OCI-LY3 (cell line): ENCODE measurements at regions not wholly inside any gene's neighbourhood (a gene's known extent, or its start where the extent isn't known, plus 50 kb on each side); places are given as distances from the start of the nearest gene placed in this dataset.

Experiments
- H2AFZ ChIP-seq: fragments of 200-600, 300-600 bp; shearing (Covaris generic); 2 replicates; pipeline ENCODE4 v1.6.0; 2014; ENCODE audit warnings: antibody characterized with exemption, low read depth, low read length
- H3K27ac ChIP-seq: fragments of 200-600, 300-600 bp; sonication (generic); 2 replicates; pipeline ENCODE4 v1.5.1; 2014; ENCODE audit warnings: mild to moderate bottlenecking, low read length, moderate library complexity, mixed read lengths
- H3K27me3 ChIP-seq: fragments of 200-600, 300-600 bp; sonication (generic); 2 replicates; pipeline ENCODE4 v1.6.1; 2014; ENCODE audit warnings: low read depth, low read length, mixed read lengths
- H3K36me3 ChIP-seq: fragments of 200-600, 300-600 bp; sonication (generic); replicated peaks from 2 replicates; pipeline ENCODE3; 2014; ENCODE audit warnings: low read depth, low read length, mixed read lengths
- H3K4me1 ChIP-seq: fragments of 300-600, 200-600 bp; sonication (generic); 2 replicates; pipeline ENCODE4 v1.6.1; 2014; ENCODE audit warnings: low read length, mixed read lengths
- H3K4me2 ChIP-seq: fragments of 200-600, 300-600 bp; sonication (generic); 2 replicates; pipeline ENCODE4 v1.6.1; 2014; ENCODE audit warnings: low read length, mixed read lengths
- H3K4me3 ChIP-seq: fragments of 300-600, 200-600 bp; sonication (generic); 2 replicates; pipeline ENCODE4 v1.5.1; 2014; ENCODE audit warnings: antibody characterized with exemption, mild to moderate bottlenecking, low read length, moderate library complexity
- H3K79me2 ChIP-seq: fragments of 300-600, 200-600 bp; shearing (Covaris generic); 2 replicates; pipeline ENCODE4 v1.6.1; 2014; ENCODE audit warnings: mild to moderate bottlenecking, low read length, mixed read lengths
- H3K9ac ChIP-seq: fragments of 300-600, 200-600 bp; shearing (Covaris generic); 2 replicates; pipeline ENCODE4 v1.6.0; 2014; ENCODE audit warnings: mild to moderate bottlenecking, low read length, moderate library complexity
- H3K9me3 ChIP-seq: fragments of 200-600, 300-600 bp; shearing (Covaris generic); 2 replicates; pipeline ENCODE4 v1.6.1; 2014; ENCODE audit warnings: low read length, mixed read lengths; ENCODE audit not compliant: insufficient read depth
- H4K20me1 ChIP-seq: fragments of 200-600, 300-600 bp; sonication (generic); 2 replicates; pipeline ENCODE4 v1.6.1; 2016; ENCODE audit warnings: low read length, mixed read lengths; ENCODE audit not compliant: insufficient read depth
- CTCF ChIP-seq: fragments of 200-600, 300-600 bp; sonication (generic); IDR thresholded peaks from 2 replicates; pipeline ENCODE4 v1.5.1; 2014; ENCODE audit warnings: antibody characterized with exemption, low read length, low read depth
- EZH2phosphoT487 ChIP-seq: fragments of 200-600 bp; shearing (Covaris generic); IDR thresholded peaks from 2 replicates; pipeline ENCODE4 v1.6.1; 2018; ENCODE audit warnings: antibody characterized with exemption, mixed run types, low read depth

GRCh38 chr2:83842421-83842820 lies 616.7 kb downstream of the SUCLG1 start:
- H3K36me3 ChIP-seq, result no peaks in the 10 kb centered on the region
- H3K27ac ChIP-seq, result no peak overlapping the region
- no peaks in the 10 kb centered on the region for H3K79me2 ChIP-seq
- no peak overlapping the region for H3K4me2 ChIP-seq
- H3K4me3 ChIP-seq, result no peak overlapping the region
- no peak overlapping the region for H3K9ac ChIP-seq
- TF ChIP-seq CTCF (no peak), EZH2phosphoT487 (no peak)
- no peaks in the 10 kb centered on the region for H3K9me3 ChIP-seq
- H3K27me3 ChIP-seq, result no peaks in the 10 kb centered on the region
- H3K4me1 ChIP-seq, result no peaks in the 10 kb centered on the region
- H2AFZ ChIP-seq, result no peak overlapping the region
- no peaks in the 10 kb centered on the region for H4K20me1 ChIP-seq

- H2AFZ ChIP-seq, result 0 out of 2 replicates have a peak overlapping the region, but pooled peaks have one; percentile 7
- TF ChIP-seq EZH2phosphoT487, result no peak
- H3K4me2 ChIP-seq, result no peak overlapping the region
- H3K4me3 ChIP-seq, result no peak overlapping the region
- H3K27ac ChIP-seq, result no peak overlapping the region
- no peak overlapping the region for H3K9ac ChIP-seq
- H3K9me3 ChIP-seq, result no peaks in the 10 kb centered on the region
- no peaks in the 10 kb centered on the region for H3K4me1 ChIP-seq
- H3K27me3 ChIP-seq, result no peaks in the 10 kb centered on the region
- no peaks in the 10 kb centered on the region for H3K36me3 ChIP-seq
- H3K79me2 ChIP-seq, result no peaks in the 10 kb centered on the region
- H4K20me1 ChIP-seq, result no peaks in the 10 kb centered on the region
Observed at GRCh38 chr2:83837823-83838222, 621.3 kb downstream of the SUCLG1 start.

GRCh38 chr2:83827618-83828017 lies 631.5 kb downstream of the SUCLG1 start:
- Histone ChIP-seq H3K79me2 (no peaks in the 10 kb centered on the region), H3K4me3 (no peak overlapping the region), H3K9ac (no peak overlapping the region), H3K4me2 (no peak overlapping the region), H3K27ac (no peak overlapping the region), H3K9me3 (no peaks in the 10 kb centered on the region), H3K27me3 (no peaks in the 10 kb centered on the region), H3K36me3 (no peaks in the 10 kb centered on the region), H3K4me1 (0 out of 2 replicates have a peak, but pooled peaks cover 3% of the 10 kb centered on the region), H2AFZ (no peak overlapping the region), H4K20me1 (no peaks in the 10 kb centered on the region)
- TF ChIP-seq EZH2phosphoT487 (no peak), CTCF (peak; percentile 46)

- TF ChIP-seq EZH2phosphoT487 (no peak), CTCF (no peak)
- Histone ChIP-seq H2AFZ (no peak overlapping the region), H3K4me1 (0 out of 2 replicates have a peak, but pooled peaks cover 3% of the 10 kb centered on the region), H3K36me3 (no peaks in the 10 kb centered on the region), H3K79me2 (no peaks in the 10 kb centered on the region), H3K9ac (no peak overlapping the region), H3K27ac (no peak overlapping the region), H3K27me3 (no peaks in the 10 kb centered on the region), H4K20me1 (no peaks in the 10 kb centered on the region), H3K4me2 (no peak overlapping the region), H3K4me3 (no peak overlapping the region), H3K9me3 (no peaks in the 10 kb centered on the region)
Observed at GRCh38 chr2:83826577-83826976, 632.5 kb downstream of the SUCLG1 start.

- Histone ChIP-seq H3K27ac (no peak overlapping the region), H3K27me3 (no peaks in the 10 kb centered on the region)
- no peak for TF ChIP-seq EZH2phosphoT487
- TF ChIP-seq CTCF, result no peak
Observed at GRCh38 chr2:83823229-83823628, 635.9 kb downstream of the SUCLG1 start.

More at GRCh38 chr2:83823229-83823628, 635.9 kb downstream of the SUCLG1 start:
- H3K79me2 ChIP-seq, result no peaks in the 10 kb centered on the region
- no peak overlapping the region for H2AFZ ChIP-seq
- no peak overlapping the region for H3K9ac ChIP-seq
- no peaks in the 10 kb centered on the region for H3K9me3 ChIP-seq
- H4K20me1 ChIP-seq, result no peaks in the 10 kb centered on the region
- H3K36me3 ChIP-seq, result no peaks in the 10 kb centered on the region
- no peak overlapping the region for H3K4me3 ChIP-seq
- H3K4me1 ChIP-seq, result no peaks in the 10 kb centered on the region
- H3K4me2 ChIP-seq, result no peak overlapping the region
